Fibroblast of upper back skin (primary cell): ENCODE measurements at regions not wholly inside any gene's neighbourhood (a gene's known extent, or its start where the extent isn't known, plus 50 kb on each side); places are given as distances from the start of the nearest gene placed in this dataset.

Experiments used
- DNase-seq: peaks from one replicate; pipeline ENCODE4 v3.0.0-alpha.2; 2013

DNA sequence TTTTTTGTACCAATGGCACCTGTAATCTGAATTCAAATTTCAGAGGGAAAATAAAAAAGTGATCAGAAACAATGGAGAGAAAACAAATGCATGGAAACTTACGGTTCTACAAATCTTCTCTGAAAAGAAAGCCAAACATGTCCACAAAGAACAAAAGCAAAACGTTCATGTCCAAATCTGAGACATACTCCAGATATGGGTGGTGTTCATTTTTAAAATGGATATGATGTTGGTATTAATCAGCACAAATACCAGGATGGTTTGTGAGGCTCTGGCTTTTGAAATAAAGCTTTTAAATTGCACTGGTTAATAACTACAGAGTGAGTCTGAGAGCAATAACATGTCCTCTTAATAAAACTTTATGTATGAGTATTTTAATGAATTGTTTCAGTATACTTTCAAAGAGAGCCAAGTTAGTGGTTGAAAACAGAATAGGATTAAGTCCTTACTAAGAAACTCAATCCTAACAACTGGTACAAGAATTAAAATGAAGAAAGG lies 366.4 kb downstream of the INHBA start:
- peak; percentile 3 for DNase-seq

- DNase-seq, result peak; percentile 25
Measured at GRCh38 chr7:41334071-41334862, 368.6 kb downstream of the INHBA start.

- DNase-seq, result peak; percentile 99
Measured at GRCh38 chr7:41333511-41333910, 369.4 kb downstream of the INHBA start.

GRCh38 chr7:41331194-41331593 lies 371.7 kb downstream of the INHBA start:
- DNase-seq, result no peak

DNA sequence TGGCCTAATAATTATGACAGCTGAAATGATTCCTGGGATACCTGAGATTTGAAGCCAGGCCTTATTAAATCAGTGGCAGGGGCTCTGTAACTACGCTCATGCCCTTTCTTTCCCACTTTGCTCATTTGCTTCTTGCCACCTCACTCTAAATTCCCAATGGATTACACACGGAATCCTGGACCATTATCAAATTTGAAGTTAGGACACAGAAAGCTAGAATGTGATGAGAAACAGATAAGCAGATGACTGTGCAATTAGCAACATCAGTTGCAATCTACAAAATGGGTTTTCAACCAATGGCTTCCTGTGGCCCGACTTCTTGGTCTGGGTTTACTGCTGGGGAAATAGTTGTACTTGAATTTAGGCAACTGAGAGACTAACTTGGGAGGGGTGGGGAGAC lies 374.3 kb downstream of the INHBA start:
- peak; percentile 57 for DNase-seq

- peak; percentile 59 for DNase-seq
Measured at GRCh38 chr7:41328131-41328530, 374.8 kb downstream of the INHBA start.

DNA sequence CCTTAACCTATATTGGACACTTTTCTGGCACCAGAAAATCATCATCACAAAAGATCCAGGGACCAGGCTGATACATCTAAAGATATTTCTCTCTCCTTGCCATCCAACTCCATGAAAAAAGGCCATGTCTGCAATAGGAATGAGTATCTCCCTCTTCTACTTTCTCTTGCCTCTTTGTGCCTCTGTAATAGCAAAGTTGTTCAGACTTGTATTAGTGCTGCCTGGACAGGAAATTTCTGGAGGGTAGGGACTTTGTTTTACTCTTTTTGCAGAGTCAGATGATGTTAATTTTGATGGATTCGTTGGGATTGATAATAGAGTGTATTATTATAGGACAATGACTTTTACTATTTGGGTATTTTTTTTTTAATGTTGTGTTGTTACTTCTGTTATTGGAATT lies 376.3 kb downstream of the INHBA start:
- DNase-seq, result no peak

- peak; percentile 59 for DNase-seq
Measured at GRCh38 chr7:41323806-41324205, 379.1 kb downstream of the INHBA start.

DNA sequence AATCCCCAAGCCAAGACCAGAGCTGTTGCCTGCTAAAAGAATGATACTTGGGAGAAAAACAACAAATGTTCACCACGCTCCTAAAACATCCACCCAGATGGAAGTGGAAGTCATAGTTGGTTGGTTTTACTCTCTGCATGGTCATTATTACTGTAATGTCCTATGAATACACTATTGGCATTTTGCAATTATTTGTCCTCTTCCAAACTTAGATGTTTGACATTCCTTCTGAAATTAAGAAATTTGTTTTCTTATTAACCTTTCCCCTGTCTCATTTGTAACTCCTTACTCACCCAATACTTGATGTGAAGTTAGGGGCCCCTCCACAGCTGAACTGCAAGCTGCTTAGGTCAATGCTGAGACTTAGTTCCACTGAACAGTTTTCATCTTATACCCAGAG lies 383.3 kb downstream of the INHBA start:
- peak; percentile 22 for DNase-seq

- DNase-seq, result no peak
Measured at GRCh38 chr7:41316410-41316809, 386.5 kb downstream of the INHBA start.

DNA sequence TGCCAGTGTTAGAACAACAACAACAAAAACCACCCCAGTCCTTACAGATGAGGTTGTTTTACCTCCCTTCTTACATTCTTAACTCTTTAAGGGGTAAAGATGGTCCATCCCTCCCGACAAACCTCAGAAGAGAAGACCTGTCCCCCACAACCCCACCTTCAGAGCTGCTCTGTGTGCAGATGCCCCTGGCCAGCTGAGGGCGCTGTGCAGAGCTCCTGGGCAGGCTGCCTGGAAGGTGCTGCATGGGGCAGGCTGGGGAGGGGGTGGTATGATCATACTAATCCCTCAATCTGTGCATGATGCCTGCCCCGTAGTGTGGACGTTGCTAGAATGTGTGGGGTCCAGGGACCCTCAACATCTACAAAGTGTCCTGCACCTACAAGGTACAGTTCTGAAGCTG lies 387.1 kb downstream of the INHBA start:
- no peak for DNase-seq

DNA sequence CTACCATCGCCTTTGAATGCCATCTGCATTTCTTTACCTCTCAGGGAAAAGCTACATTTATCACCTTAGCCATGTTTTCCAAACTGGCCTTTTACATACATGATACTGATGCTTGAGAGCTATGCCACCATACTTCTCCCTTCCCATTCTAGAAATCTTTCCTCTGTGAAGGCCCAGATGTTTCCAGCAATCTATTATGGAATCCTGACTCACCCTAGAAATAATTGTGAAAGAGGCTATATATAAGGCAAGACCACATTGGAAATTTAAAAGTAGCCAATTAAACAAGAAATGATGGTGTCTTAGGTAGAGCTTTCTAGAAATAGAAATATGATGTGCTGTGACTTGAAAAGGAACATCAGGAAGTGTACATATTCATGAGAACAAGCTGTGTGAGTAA lies 389.7 kb downstream of the INHBA start:
- DNase-seq, result no peak

DNA sequence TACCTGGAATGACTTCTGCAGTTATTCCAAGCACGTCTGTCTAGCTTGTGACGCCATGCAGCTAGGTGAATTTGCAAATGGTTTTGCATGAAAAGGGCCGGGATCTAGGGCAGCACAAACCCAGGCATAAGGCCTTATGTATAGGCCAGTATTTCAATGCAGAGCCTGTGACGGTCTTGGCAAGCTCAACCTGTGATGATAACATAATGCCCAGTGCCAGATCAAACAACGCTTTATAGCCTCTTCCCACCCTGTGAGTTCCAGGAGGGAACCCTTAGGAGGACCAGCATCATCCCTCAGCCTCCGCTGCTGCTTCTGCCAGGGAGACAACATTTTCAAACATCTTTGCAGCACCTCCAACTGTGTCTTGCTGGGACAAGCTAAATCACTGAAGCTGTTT lies 390.7 kb downstream of the INHBA start:
- no peak for DNase-seq

- DNase-seq, result no peak
Measured at GRCh38 chr7:41311301-41311700, 391.6 kb downstream of the INHBA start.

GRCh38 chr7:41306486-41306885 lies 396.4 kb downstream of the INHBA start:
- peak; percentile 23 for DNase-seq

DNA sequence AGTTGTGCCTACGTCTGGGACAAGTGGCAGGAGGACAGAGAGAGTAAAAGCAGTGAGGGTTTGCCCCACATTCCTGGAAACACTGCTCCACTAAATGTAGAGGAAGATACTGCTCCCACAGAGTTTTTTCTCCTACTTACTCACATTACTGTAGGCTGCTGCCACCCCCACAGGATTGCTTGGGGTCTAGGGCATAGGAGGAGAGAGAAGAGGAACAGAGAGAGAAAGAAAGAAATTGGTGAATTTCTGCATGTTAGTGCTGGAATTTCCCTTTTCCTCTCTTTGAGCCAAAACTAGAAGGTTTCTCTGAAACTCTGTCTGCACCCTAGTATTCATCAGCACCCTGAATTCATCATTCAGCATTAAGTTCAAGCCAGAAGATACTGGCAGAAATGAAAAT lies 397.9 kb downstream of the INHBA start:
- DNase-seq, result no peak

DNA sequence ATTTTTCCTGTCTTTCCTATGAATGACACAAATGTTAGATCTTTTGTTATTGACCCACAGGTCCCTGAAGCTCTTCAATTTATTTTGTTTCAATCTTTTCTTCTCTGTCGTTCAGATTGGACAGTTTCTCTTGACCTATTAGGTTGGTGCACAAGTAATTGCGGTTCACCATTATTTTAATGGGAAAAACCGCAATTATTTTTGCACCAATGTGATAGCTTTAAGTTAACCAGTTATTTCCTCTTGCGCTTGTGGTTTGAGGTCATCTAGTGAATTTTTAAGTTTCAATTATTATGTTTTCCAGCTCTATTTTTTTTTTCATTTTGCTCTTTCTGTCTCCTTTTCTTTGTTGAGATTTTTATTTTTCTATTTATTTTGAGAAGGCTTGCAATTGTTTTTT lies 399.2 kb downstream of the INHBA start:
- DNase-seq, result no peak

- peak; percentile 66 for DNase-seq
Measured at GRCh38 chr7:41298409-41298808, 404.5 kb downstream of the INHBA start.

DNA sequence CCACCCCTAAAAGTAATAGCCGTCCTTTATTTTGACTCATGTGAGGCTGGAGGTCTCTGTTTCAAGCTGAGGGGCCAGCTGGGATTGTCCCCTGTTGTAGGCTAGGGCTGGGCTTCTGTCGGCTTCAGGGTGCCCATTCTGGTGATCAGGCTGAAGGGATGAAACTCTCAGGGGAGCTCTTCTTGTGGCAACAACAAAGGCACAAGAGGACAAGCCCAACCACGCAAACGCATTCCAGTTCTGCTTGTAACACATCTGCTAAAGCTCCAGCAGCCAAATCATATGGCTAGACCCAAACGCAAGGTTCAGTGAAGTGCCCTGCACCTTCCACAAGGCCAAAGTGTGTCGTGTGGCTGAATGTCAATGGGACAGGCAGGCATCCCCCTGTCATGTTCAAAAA lies 405.7 kb downstream of the INHBA start:
- peak; percentile 28 for DNase-seq

DNA sequence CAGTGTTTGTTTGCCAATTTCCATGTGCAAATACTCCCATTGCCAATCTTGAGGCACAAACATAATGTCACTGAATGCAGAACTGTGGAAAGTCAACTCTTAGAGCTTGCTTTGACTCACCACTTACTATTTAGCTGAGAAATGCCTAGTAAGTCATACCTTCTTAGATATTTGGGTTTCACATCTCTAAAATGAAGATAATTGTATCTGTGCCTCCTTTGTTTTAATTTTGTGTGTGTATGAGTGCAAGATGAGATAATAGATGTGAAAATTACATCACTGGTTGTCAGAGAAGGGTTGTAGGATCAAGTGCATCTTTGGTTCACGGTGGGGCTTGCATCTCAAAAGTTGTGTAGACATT lies 407.5 kb downstream of the INHBA start:
- DNase-seq, result no peak

DNA sequence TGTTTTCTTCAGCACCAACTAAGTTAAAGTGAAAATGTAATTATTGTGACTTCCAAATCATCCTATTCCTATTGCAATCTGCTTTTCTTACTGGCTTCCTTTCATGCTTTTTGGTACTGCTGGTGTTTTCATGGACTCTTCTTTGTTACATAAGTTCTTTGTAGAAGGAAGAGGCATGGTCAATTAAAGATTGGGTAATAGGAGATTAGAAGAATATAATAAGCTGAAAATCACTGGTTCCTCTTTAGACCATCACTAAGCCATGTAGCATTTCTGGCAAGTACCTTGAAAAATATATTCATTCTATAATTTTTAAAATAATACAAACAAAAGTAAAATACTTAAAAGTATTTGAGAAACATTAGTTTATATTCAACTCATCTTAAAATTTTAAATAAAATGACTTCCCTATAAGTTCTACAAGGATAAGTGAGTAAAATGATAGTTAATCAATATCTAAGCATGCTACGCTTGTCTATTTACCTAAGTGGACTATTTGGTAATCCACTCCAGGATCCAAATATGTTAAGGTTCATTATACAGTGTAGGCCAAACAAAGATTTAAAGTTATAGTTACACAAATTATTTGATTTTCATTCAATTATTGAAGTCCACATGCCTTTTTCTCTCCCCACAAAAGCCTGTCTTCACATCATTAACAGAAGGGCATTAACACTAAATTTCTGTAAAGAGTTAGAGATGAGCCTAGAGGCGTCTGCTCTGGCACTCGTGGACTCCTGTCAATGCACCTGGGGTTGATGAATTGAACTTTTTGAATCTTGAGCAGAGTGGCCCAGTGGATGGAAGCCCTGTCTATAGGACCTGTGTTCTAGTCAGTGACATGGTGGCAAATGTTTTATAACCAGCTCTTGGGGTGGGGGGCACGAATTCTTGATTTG lies 408.1 kb downstream of the INHBA start:
- DNase-seq, result no peak

GRCh38 chr7:41292487-41292886 lies 410.4 kb downstream of the INHBA start:
- DNase-seq, result no peak

GRCh38 chr7:41287559-41288335 lies 415.1 kb downstream of the INHBA start:
- no peak for DNase-seq
